Trophoblast cell (in vitro differentiated cells and primary cell): ENCODE measurements at regions not wholly inside any gene's neighbourhood (a gene's known extent, or its start where the extent isn't known, plus 50 kb on each side); places are given as distances from the start of the nearest gene placed in this dataset.

Experiments
- DNase-seq, 2 donors: peaks; one replicate each; pipeline ENCODE4 v3.0.0-alpha.2; 2016
- H2AFZ ChIP-seq: 2 replicates; pipeline ENCODE4 v1.6.1; 2013; ENCODE audit warnings: low read length, moderate library complexity, mild to moderate bottlenecking; ENCODE audit not compliant: insufficient read depth, poor library complexity
- H2AK5ac ChIP-seq: 2 replicates; pipeline ENCODE4 v1.6.1; 2013; ENCODE audit warnings: mild to moderate bottlenecking, low read length
- H2BK120ac ChIP-seq: 2 replicates; pipeline ENCODE4 v1.6.1; 2013; ENCODE audit warnings: low read length, mild to moderate bottlenecking, moderate library complexity; ENCODE audit not compliant: insufficient read depth, poor library complexity
- H2BK12ac ChIP-seq: 2 replicates; pipeline ENCODE4 v1.6.1; 2013; ENCODE audit warnings: mild to moderate bottlenecking, low read length, moderate library complexity
- H2BK5ac ChIP-seq: 2 replicates; pipeline ENCODE4 v1.6.1; 2013; ENCODE audit warnings: low read length, low read depth, moderate library complexity, mild to moderate bottlenecking; ENCODE audit not compliant: poor library complexity
- H3K14ac ChIP-seq: 2 replicates; pipeline ENCODE4 v1.6.1; 2013; ENCODE audit warnings: mild to moderate bottlenecking, low read length
- H3K18ac ChIP-seq: 2 replicates; pipeline ENCODE4 v1.6.1; 2013; ENCODE audit warnings: mild to moderate bottlenecking, low read length
- H3K23ac ChIP-seq: 2 replicates; pipeline ENCODE4 v1.6.1; 2013; ENCODE audit warnings: low read length
- H3K27ac ChIP-seq: 2 replicates; pipeline ENCODE4 v1.5.1; 2013; ENCODE audit warnings: low read depth, mild to moderate bottlenecking, inconsistent platforms, low read length, moderate library complexity
- H3K27me3 ChIP-seq: 2 replicates; pipeline ENCODE4 v1.6.1; 2013; ENCODE audit warnings: inconsistent platforms, mild to moderate bottlenecking, low read length, moderate library complexity; ENCODE audit not compliant: insufficient read depth
- H3K36me3 ChIP-seq, 2 experiments: 1 replicate in 1 of 2; 2 replicates in 1 of 2; pipeline ENCODE4 v1.6.1; 2013; ENCODE audit warnings: low read length in 2 of 2, mild to moderate bottlenecking in 2 of 2, moderate library complexity in 1 of 2; ENCODE audit not compliant: insufficient read depth in 2 of 2, control insufficient read depth in 1 of 2
- H3K4ac ChIP-seq: 2 replicates; pipeline ENCODE4 v1.6.1; 2013; ENCODE audit warnings: low read depth, mild to moderate bottlenecking, low read length, moderate library complexity
- H3K4me1 ChIP-seq, 2 experiments: 1 replicate in 1 of 2; 2 replicates in 1 of 2; pipeline ENCODE4 v1.6.1; 2013; ENCODE audit warnings: low read length in 2 of 2, mild to moderate bottlenecking in 2 of 2, moderate library complexity in 1 of 2; ENCODE audit not compliant: insufficient read depth in 2 of 2, control insufficient read depth in 1 of 2
- H3K4me2 ChIP-seq: 2 replicates; pipeline ENCODE4 v1.6.1; 2013; ENCODE audit warnings: inconsistent platforms, mild to moderate bottlenecking, low read length, moderate library complexity
- H3K4me3 ChIP-seq: 2 replicates; pipeline ENCODE4 v1.5.1; 2013; ENCODE audit warnings: mild to moderate bottlenecking, low read depth, low read length, inconsistent platforms
- H3K79me1 ChIP-seq: one replicate; pipeline ENCODE4 v1.6.1; 2013; ENCODE audit warnings: low read length
- H3K79me2 ChIP-seq: 2 replicates; pipeline ENCODE4 v1.6.1; 2013; ENCODE audit warnings: low read length, mild to moderate bottlenecking; ENCODE audit not compliant: control insufficient read depth, insufficient read depth, poor library complexity
- H3K9ac ChIP-seq: 2 replicates; pipeline ENCODE4 v1.6.1; 2013; ENCODE audit warnings: mild to moderate bottlenecking, low read length
- H3K9me3 ChIP-seq: 2 replicates; pipeline ENCODE4 v1.6.1; 2013; ENCODE audit warnings: low read depth, mild to moderate bottlenecking, control low read depth, inconsistent platforms, low read length; ENCODE audit not compliant: insufficient read depth
- H4K12ac ChIP-seq: 2 replicates; pipeline ENCODE4 v1.6.1; 2013; ENCODE audit warnings: low read depth, mild to moderate bottlenecking, low read length, moderate library complexity
- H4K8ac ChIP-seq: 2 replicates; pipeline ENCODE4 v1.6.1; 2013; ENCODE audit warnings: low read depth, mild to moderate bottlenecking, low read length, moderate library complexity
- H4K91ac ChIP-seq: one replicate; pipeline ENCODE4 v1.6.1; 2013; ENCODE audit warnings: low read depth, mild to moderate bottlenecking, low read length, moderate library complexity
- WGBS: extraction: QIAGEN DNeasy Blood & Tissue Kit; methylation state at CpG from one replicate; pipeline ENCODE4 v1.1.7; 2013; ENCODE audit warnings: missing lambda C conversion rate; ENCODE audit not compliant: insufficient read length, insufficient coverage; ENCODE audit errors: extremely low coverage; 5-methylcytosine and 5-hydroxymethylcytosine counted together

- H3K9me3 ChIP-seq: no peaks in the 10 kb centered on the region
- H3K36me3 ChIP-seq: no peaks in the 10 kb centered on the region
Observed at GRCh38 chr7:41889472-41889871, 186.6 kb upstream of the INHBA start.

DNA sequence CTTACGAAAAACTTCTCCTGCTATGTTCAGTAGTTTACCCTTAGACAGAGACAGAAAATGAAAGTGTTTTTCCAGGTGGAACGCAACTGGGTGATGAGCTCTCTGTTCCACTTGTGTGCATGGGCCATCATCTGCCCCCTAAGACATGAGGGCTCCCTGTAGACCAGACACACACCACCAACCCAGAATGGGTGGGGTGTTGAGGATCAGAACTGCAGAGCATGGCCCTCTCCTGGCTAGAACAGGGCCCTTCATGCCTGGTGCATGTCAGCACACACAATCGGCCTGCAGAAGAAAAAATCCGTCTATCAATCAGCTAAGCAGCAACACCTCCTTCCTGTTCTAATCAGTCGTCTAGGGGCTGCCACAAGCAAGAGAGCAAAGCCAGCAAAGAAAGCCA is 186.2 kb upstream of the INHBA start:
- Histone ChIP-seq H3K18ac (no peak overlapping the region), H4K91ac (no peak overlapping the region), H3K79me2 (no peaks in the 10 kb centered on the region), H3K23ac (no peak overlapping the region), H2BK12ac (no peak overlapping the region), H3K4me1 (peaks cover 8 to 15% of the 10 kb centered on the region in 2 experiments), H2AK5ac (no peak overlapping the region), H3K27ac (no peak overlapping the region), H3K4me3 (no peak overlapping the region), H3K36me3 (no peaks in the 10 kb centered on the region), H4K12ac (no peak overlapping the region), H2BK120ac (no peak overlapping the region), H3K4me2 (no peak overlapping the region), H4K8ac (no peak overlapping the region), H2AFZ (no peak overlapping the region), H3K14ac (no peak overlapping the region), H3K9ac (no peak overlapping the region), H2BK5ac (no peak overlapping the region), H3K27me3 (no peaks in the 10 kb centered on the region), H3K4ac (no peak overlapping the region), H3K79me1 (peaks cover under 1% of the 10 kb centered on the region), H3K9me3 (no peaks in the 10 kb centered on the region)
- DNase-seq: no peak
- no CpG with 5 or more reads among the region's 5 CpGs for WGBS

More at GRCh38 chr7:41889472-41889871, 186.6 kb upstream of the INHBA start:
- Histone ChIP-seq H3K27ac (no peak overlapping the region), H3K4me3 (no peak overlapping the region), H3K9ac (no peak overlapping the region), H3K18ac (no peak overlapping the region), H3K79me1 (no peaks in the 10 kb centered on the region), H3K79me2 (no peaks in the 10 kb centered on the region), H2AFZ (no peak overlapping the region), H4K8ac (no peak overlapping the region), H4K12ac (no peak overlapping the region), H3K4me2 (no peak overlapping the region), H2AK5ac (no peak overlapping the region), H3K4ac (no peak overlapping the region), H4K91ac (no peak overlapping the region), H2BK12ac (no peak overlapping the region), H2BK120ac (no peak overlapping the region), H2BK5ac (no peak overlapping the region), H3K23ac (no peak overlapping the region), H3K14ac (no peak overlapping the region), H3K27me3 (no peaks in the 10 kb centered on the region), H3K4me1 (peaks cover 8 to 15% of the 10 kb centered on the region in 2 experiments)
- no CpG with 5 or more reads among the region's 4 CpGs for WGBS
- no peak for DNase-seq

GRCh38 chr7:41887416-41887815 is 184.5 kb upstream of the INHBA start:
- H3K4me2 ChIP-seq: no peak overlapping the region
- H3K27ac ChIP-seq: no peak overlapping the region
- H2BK12ac ChIP-seq: no peak overlapping the region
- H2BK120ac ChIP-seq: no peak overlapping the region
- no peak overlapping the region for H4K8ac ChIP-seq
- H3K9ac ChIP-seq: no peak overlapping the region
- WGBS: no CpG with 5 or more reads among the region's 4 CpGs
- no peaks in the 10 kb centered on the region for H3K27me3 ChIP-seq
- no peak overlapping the region for H3K4me3 ChIP-seq
- no peaks in the 10 kb centered on the region for H3K36me3 ChIP-seq
- H3K14ac ChIP-seq: no peak overlapping the region
- no peak overlapping the region for H4K91ac ChIP-seq
- H2BK5ac ChIP-seq: no peak overlapping the region
- no peak overlapping the region for H2AFZ ChIP-seq
- H3K18ac ChIP-seq: no peak overlapping the region
- H3K4me1 ChIP-seq: peaks cover 8 to 15% of the 10 kb centered on the region in 2 experiments
- no peak for DNase-seq
- no peaks in the 10 kb centered on the region for H3K79me2 ChIP-seq
- peaks cover 2% of the 10 kb centered on the region for H3K79me1 ChIP-seq
- no peak overlapping the region for H2AK5ac ChIP-seq
- H3K9me3 ChIP-seq: no peaks in the 10 kb centered on the region
- no peak overlapping the region for H3K23ac ChIP-seq
- no peak overlapping the region for H3K4ac ChIP-seq
- no peak overlapping the region for H4K12ac ChIP-seq

GRCh38 chr7:41886901-41887311 is 184.0 kb upstream of the INHBA start:
- Histone ChIP-seq H3K14ac (peak overlapping the region; percentile 2), H3K27ac (no peak overlapping the region), H3K27me3 (no peaks in the 10 kb centered on the region), H3K4me1 (peaks cover 8 to 17% of the 10 kb centered on the region in 2 experiments), H3K4ac (no peak overlapping the region), H4K12ac (no peak overlapping the region), H3K9ac (no peak overlapping the region), H3K4me3 (no peak overlapping the region), H2BK12ac (no peak overlapping the region), H2AK5ac (no peak overlapping the region), H3K36me3 (no peaks in the 10 kb centered on the region), H2AFZ (no peak overlapping the region), H4K91ac (peak overlapping the region; percentile 3), H3K18ac (no peak overlapping the region), H3K79me2 (no peaks in the 10 kb centered on the region), H4K8ac (no peak overlapping the region), H3K79me1 (peaks cover 4% of the 10 kb centered on the region), H2BK120ac (no peak overlapping the region), H3K23ac (no peak overlapping the region), H2BK5ac (no peak overlapping the region), H3K9me3 (no peaks in the 10 kb centered on the region), H3K4me2 (no peak overlapping the region)
- no CpG with 5 or more reads among the region's 5 CpGs for WGBS
- no peak for DNase-seq
